Endothelial cell of umbilical vein (primary cell): ENCODE measurements at regions not wholly inside any gene's neighbourhood (a gene's known extent, or its start where the extent isn't known, plus 50 kb on each side); places are given as distances from the start of the nearest gene placed in this dataset.

ENCODE experiments used
- JUN ChIP-seq: IDR thresholded peaks from 2 replicates; pipeline ENCODE4 v1.6.1; 2011; ENCODE audit warnings: borderline replicate concordance, low read depth; ENCODE audit not compliant: insufficient read length, insufficient read depth
- POLR2AphosphoS5 ChIP-seq: IDR thresholded peaks from 2 replicates; pipeline ENCODE4 v1.6.1; 2012; ENCODE audit warnings: low read depth, mild to moderate bottlenecking, control low read depth, low read length, moderate library complexity; ENCODE audit not compliant: insufficient read depth
- TF ChIP-seq, protein P1 (sequence below), 2 donors: IDR thresholded peaks; 1 replicate in 1 of 2; 2 replicates in 1 of 2; pipeline ENCODE4 v1.5.1; 2011; ENCODE audit warnings: low read length in 2 of 2, mild to moderate bottlenecking in 2 of 2, moderate library complexity in 2 of 2, control low read depth in 1 of 2, inconsistent platforms in 1 of 2, low read depth in 1 of 2; ENCODE audit not compliant: insufficient read depth in 1 of 2; ENCODE audit errors: extremely low read depth in 1 of 2
- TF ChIP-seq, protein P2 (sequence below): IDR thresholded peaks from 2 replicates; pipeline ENCODE4 v1.6.1; 2011; ENCODE audit not compliant: insufficient read depth, insufficient read length

DNA sequence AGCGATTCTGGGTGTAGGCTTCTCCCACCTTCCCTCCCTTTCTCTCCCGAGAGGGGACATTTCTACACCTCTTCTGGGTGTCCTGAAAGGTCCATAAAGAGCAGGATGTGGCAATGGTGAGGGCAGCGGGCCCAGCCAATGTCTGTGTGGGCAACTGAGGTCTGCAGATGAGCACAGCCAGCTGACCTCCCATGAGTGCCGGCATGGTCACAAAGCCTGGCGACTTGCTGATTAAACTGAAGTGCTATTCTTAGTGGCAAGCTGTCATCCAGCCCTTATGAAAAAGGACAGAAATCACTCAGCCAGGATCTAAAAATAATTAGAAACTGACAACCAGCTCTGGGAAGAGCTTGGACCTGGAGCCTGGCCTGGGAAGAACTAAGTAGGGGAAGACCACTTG lies 124.3 kb upstream of the RGMA start:
- TF ChIP-seq, protein P1, sequence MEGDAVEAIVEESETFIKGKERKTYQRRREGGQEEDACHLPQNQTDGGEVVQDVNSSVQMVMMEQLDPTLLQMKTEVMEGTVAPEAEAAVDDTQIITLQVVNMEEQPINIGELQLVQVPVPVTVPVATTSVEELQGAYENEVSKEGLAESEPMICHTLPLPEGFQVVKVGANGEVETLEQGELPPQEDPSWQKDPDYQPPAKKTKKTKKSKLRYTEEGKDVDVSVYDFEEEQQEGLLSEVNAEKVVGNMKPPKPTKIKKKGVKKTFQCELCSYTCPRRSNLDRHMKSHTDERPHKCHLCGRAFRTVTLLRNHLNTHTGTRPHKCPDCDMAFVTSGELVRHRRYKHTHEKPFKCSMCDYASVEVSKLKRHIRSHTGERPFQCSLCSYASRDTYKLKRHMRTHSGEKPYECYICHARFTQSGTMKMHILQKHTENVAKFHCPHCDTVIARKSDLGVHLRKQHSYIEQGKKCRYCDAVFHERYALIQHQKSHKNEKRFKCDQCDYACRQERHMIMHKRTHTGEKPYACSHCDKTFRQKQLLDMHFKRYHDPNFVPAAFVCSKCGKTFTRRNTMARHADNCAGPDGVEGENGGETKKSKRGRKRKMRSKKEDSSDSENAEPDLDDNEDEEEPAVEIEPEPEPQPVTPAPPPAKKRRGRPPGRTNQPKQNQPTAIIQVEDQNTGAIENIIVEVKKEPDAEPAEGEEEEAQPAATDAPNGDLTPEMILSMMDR (IDR thresholded peaks at IDR 0.05; ENCODE audit: extremely low read depth in 1 of 2, insufficient read depth in 1 of 2, low read depth in 1 of 2, low read length in 2 of 2), result no peak
- no peak for TF ChIP-seq JUN
- no peak for TF ChIP-seq POLR2AphosphoS5
- TF ChIP-seq, protein P2, sequence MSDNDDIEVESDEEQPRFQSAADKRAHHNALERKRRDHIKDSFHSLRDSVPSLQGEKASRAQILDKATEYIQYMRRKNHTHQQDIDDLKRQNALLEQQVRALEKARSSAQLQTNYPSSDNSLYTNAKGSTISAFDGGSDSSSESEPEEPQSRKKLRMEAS, result no peak
